GM18951 (cell line): ENCODE measurements at regions not wholly inside any gene's neighbourhood (a gene's known extent, or its start where the extent isn't known, plus 50 kb on each side); places are given as distances from the start of the nearest gene placed in this dataset.

Experiments used
- POLR2A ChIP-seq: IDR thresholded peaks from 4 replicates; pipeline ENCODE4 v1.6.1; 2011; ENCODE audit warnings: mild to moderate bottlenecking; ENCODE audit not compliant: insufficient read length, insufficient read depth; ENCODE audit errors: extremely low read depth
- in situ Hi-C: fragments of 300-500 bp; cut with MboI; formaldehyde crosslinking; loops from one replicate; pipeline ENCODE4 v1.12.0; 2022; ENCODE audit warnings: low sequenced_read_pairs, mixed read lengths, inconsistent platforms; ENCODE audit not compliant: unreplicated experiment

DNA sequence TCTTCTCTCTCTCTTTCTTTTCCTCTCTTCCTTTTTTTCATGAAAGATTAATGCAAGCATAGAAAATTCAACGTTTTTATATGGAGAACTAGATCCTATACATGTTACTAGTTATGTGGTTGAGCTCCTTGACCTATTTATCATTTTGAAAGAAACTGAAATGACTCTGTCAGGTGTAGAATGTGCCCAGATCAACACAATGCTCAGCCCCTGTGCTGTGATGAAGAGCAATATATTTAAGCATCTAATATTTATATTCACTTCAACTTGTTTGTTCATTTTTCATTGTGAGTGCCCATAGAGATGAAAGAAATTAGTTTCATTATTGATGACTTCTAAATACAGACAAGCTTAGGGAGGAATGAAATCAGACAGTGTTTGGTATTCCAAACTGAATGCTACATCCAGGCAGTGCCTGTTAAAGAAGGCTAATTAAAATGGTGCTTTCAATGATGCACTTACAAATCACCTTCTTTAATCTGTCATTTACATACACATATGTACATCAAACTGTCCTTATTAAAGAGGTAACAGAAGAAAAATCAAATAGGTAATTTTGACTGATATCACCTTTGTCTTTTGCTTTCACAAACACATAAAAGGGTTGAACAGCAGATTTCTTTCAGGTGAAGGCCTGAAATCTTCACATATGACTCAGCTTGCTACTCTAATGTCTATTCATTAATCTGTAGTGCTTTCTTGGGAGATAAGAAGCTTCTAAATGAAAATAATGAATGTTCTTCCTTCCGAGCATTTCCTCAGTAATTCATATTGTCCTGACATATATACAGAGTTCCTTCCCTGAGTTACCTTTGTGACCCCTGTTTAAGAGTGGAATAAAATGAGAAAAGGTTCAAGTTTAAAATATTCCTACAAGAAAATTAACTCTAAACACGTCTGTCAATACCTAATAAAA lies 915.9 kb downstream of the PDHA2 start:
- no peak for TF ChIP-seq POLR2A
- in situ Hi-C loops: no loop called here

DNA sequence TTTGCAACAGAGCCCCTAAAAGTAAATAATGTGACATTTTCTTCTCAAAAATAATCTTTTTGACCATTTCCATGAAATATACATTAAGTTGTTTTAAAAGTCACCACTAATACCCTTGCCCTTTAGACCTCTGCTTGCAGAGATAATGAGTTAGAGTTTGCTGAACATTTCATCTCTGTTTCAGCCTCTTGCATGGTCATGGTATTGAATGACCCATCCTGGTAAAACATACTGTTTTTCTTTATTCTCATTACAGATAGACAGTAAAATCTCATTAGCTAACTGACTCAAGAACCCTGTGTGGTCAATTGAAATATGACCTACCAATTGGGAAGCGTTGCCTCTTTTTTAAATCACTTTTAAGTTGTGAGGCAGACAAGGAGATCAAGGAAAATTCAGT lies 916.7 kb downstream of the PDHA2 start:
- in situ Hi-C loops: no loop called here
- no peak for TF ChIP-seq POLR2A

GRCh38 chr4:96763546-96763945 lies 923.7 kb downstream of the PDHA2 start:
- in situ Hi-C loops: no loop called here
- TF ChIP-seq POLR2A: no peak

- in situ Hi-C loops: no loop called here
- TF ChIP-seq POLR2A: no peak
Measured at GRCh38 chr4:96766359-96766758, 926.5 kb downstream of the PDHA2 start.

GRCh38 chr4:96767815-96768480 lies 928.1 kb downstream of the PDHA2 start:
- TF ChIP-seq POLR2A: no peak
- in situ Hi-C loops: no loop called here

DNA sequence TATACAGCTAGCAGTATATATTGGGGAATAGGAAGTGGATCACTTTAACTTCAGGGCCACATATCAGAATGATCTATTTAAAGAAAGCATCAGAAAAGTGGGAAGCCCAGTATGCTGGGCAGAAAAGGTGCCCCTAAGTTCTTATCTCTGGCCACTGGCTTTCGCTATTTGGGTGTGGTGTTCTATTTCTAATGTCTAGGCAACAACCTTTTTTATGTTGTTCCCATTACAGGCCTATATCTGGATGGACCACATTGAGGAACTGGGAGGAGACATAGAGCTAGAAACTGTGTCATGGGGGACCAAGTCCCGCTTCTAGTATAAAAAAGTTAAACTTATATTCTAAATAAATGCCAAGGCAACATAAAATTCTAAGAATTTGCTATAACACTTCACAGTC lies 935.6 kb downstream of the PDHA2 start:
- in situ Hi-C loops: no loop called here
- TF ChIP-seq POLR2A: no peak

- in situ Hi-C loops: no loop called here
- no peak for TF ChIP-seq POLR2A
Measured at GRCh38 chr4:96776920-96777527, 937.1 kb downstream of the PDHA2 start.

- in situ Hi-C loops: no loop called here
- TF ChIP-seq POLR2A: no peak
Measured at GRCh38 chr4:96784336-96784735, 944.4 kb downstream of the PDHA2 start.

GRCh38 chr4:96786306-96786705 lies 946.4 kb downstream of the PDHA2 start:
- TF ChIP-seq POLR2A: no peak
- in situ Hi-C loops: no loop called here

DNA sequence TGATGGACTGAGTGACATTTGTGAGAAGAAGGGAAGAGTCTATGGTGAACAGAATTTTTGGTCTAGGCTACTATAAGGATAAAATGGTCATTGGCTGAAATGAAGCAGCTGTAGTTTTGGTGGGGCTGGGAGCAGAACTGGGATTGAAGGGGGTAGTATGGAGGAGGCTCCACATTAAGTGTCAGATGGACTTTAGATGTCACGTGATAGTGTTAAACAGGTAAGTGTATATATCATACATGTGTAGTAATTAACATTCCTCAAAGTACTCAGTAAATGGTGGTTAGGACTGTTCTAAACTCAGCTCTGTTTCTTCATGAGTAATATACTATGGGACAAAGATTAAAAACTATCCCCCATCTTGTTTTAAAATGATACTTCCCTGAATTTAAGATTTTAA lies 947.9 kb downstream of the PDHA2 start:
- in situ Hi-C loops: no loop called here
- no peak for TF ChIP-seq POLR2A

- no peak for TF ChIP-seq POLR2A
- in situ Hi-C loops: no loop called here
Measured at GRCh38 chr4:96809563-96809962, 969.7 kb downstream of the PDHA2 start.

GRCh38 chr4:96827086-96827485 lies 987.2 kb downstream of the PDHA2 start:
- no peak for TF ChIP-seq POLR2A
- in situ Hi-C loops: no loop called here

GRCh38 chr4:96833831-96834230 lies 993.9 kb downstream of the PDHA2 start:
- TF ChIP-seq POLR2A: no peak
- in situ Hi-C loops: no loop called here
